Breast epithelium (tissue), 4 donors: ENCODE measurements at regions not wholly inside any gene's neighbourhood (a gene's known extent, or its start where the extent isn't known, plus 50 kb on each side); places are given as distances from the start of the nearest gene placed in this dataset.

Experiments
- DNase-seq, 2 donors: peaks; one replicate each; pipeline ENCODE4 v3.0.0-alpha.2; 2019; ENCODE audit warnings: low spot score in 2 of 2
- H3K27ac ChIP-seq, 2 donors: fragments of 200-600 bp; sonication (generic) in 1 of 2; one replicate each; pipeline ENCODE4 v1.5.1; 2016 to 2019; ENCODE audit warnings: mild to moderate bottlenecking in 1 of 2
- H3K27me3 ChIP-seq, 2 donors: fragments of 200-600 bp; sonication (generic) in 1 of 2; one replicate each; pipeline versions ENCODE4 v1.5.1 to v1.6.0; 2017 to 2019; ENCODE audit warnings: control low read depth in 1 of 2, mild to moderate bottlenecking in 1 of 2
- H3K36me3 ChIP-seq: fragments of 200-600 bp; one replicate; pipeline ENCODE4 v1.5.1; 2019
- H3K4me1 ChIP-seq, 2 donors: fragments of 200-600 bp; sonication (generic); one replicate each; pipeline ENCODE4 v1.5.1; 2016 to 2019; ENCODE audit warnings: control low read depth in 1 of 2
- H3K4me3 ChIP-seq, 3 donors: fragments of 200-600 bp; sonication (generic); 1 replicate in 2 of 3; 2 replicates in 1 of 3; pipeline ENCODE4 v1.5.1; 2016 to 2019; ENCODE audit warnings: mild to moderate bottlenecking in 3 of 3, moderate library complexity in 2 of 3
- H3K9me3 ChIP-seq, 2 donors: fragments of 200-600 bp; sonication (generic) in 1 of 2; one replicate each; pipeline ENCODE4 v1.5.1; 2016 to 2019; ENCODE audit warnings: control low read depth in 1 of 2
- CTCF ChIP-seq, 3 donors: fragments of 450-650 bp; IDR thresholded peaks; one replicate each; pipeline ENCODE4 v1.5.1; 2016 to 2017; ENCODE audit warnings: antibody characterized with exemption in 3 of 3, mild to moderate bottlenecking in 3 of 3, moderate library complexity in 3 of 3
- POLR2A ChIP-seq: fragments of 450-650 bp; IDR thresholded peaks from one replicate; pipeline ENCODE4 v1.6.1; 2016; ENCODE audit warnings: antibody characterized with exemption, mild to moderate bottlenecking, moderate library complexity
- POLR2AphosphoS5 ChIP-seq, 3 donors: sonication (generic); formaldehyde crosslinking; IDR thresholded peaks; one replicate each; pipeline ENCODE4 v1.6.1; 2017; ENCODE audit warnings: antibody characterized with exemption in 3 of 3
- intact Hi-C: fragments of 100-400 bp; cut with DNase I; formaldehyde crosslinking; loops from one replicate; pipeline ENCODE4 v1.15.1; 2023; ENCODE audit warnings: low total_unique reads

DNA sequence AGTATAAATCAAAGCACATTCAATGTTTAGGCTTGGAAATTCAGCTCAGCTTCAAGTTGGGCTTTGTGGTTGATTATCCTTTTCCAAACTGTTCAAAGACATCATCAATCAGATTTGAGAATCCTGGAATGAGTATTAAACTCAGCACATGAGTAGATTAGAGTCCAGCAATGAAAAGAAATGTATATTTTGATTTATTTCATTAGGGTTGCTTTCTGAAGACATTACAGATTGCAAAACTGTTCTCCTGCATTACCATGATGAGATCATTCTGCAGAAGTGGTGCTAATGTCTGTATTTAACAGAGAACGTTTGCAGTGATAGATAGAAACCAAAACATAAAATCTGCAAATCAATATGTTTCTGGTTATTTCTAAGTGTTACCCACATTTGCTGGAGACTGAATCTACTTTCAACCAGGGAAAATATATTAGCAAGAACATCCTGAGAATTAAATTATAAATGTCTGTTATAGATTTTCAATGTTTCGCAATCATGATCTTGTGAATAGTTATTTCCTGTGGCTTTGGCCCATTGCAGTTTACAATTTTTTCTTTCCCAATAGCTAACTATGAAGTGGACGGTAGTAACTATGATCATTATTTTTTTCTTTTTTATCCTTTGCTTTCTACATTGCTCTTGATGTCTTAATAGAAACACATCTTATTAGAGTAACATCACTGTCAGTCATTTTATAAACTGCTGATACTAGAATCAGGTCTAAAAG is 1125.7 kb upstream of the GOT2 start:
- Histone ChIP-seq H3K36me3 (no peaks in the 10 kb centered on the region), H3K4me3 (no peak overlapping the region), H3K27ac (peak overlapping the region in 1 of 2 donors; percentile 61), H3K27me3 (no peaks in the 10 kb centered on the region), H3K9me3 (no peaks in the 10 kb centered on the region), H3K4me1 (no peaks in the 10 kb centered on the region)
- TF ChIP-seq POLR2AphosphoS5 (IDR thresholded peaks at IDR 0.05) (no peak), POLR2A (no peak), CTCF (IDR thresholded peaks at IDR 0.05) (no peak)
- intact Hi-C loops = no loop called here
- DNase-seq = no peak

GRCh38 chr16:59854846-59855439 is 1120.8 kb upstream of the GOT2 start:
- no peak for TF ChIP-seq POLR2A
- TF ChIP-seq POLR2AphosphoS5 (IDR thresholded peaks at IDR 0.05) = no peak
- TF ChIP-seq CTCF (IDR thresholded peaks at IDR 0.05) = no peak
- H3K4me1 ChIP-seq = no peaks in the 10 kb centered on the region
- no peaks in the 10 kb centered on the region for H3K9me3 ChIP-seq
- no peaks in the 10 kb centered on the region for H3K27me3 ChIP-seq
- H3K27ac ChIP-seq = no peak overlapping the region
- no peak overlapping the region for H3K4me3 ChIP-seq
- intact Hi-C loops = no loop called here
- no peak for DNase-seq
- no peaks in the 10 kb centered on the region for H3K36me3 ChIP-seq

- TF ChIP-seq POLR2AphosphoS5 (IDR thresholded peaks at IDR 0.05) (no peak), CTCF (IDR thresholded peaks at IDR 0.05) (no peak), POLR2A (no peak)
- Histone ChIP-seq H3K4me1 (no peaks in the 10 kb centered on the region), H3K4me3 (no peak overlapping the region), H3K27ac (no peak overlapping the region), H3K36me3 (no peaks in the 10 kb centered on the region), H3K9me3 (no peaks in the 10 kb centered on the region), H3K27me3 (no peaks in the 10 kb centered on the region)
- no peak for DNase-seq
- intact Hi-C loops = no loop called here
Observed at GRCh38 chr16:59849716-59850115, 1115.6 kb upstream of the GOT2 start.

DNA sequence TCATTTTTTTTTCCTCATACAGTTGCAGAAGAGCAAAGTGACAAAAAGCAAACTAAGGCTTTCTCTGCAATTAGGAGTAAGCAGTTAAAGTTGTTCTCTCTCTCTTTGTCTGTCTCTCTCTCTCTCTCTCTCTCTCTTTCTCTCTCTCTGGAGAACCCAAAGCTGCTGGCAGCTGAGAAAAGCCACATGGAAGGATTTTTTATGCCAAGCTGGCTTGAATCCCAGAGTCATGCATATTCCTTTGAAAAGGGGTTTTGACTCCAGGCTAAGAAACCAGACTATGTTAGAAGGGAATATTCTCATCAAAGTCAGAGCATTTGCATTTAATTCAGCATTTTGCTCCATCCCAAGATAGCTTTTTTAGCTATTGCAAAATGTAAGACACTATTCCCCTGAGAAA is 1114.2 kb upstream of the GOT2 start:
- Histone ChIP-seq H3K4me3 (no peak overlapping the region), H3K27ac (no peak overlapping the region), H3K9me3 (peaks cover 0 to 7% of the 10 kb centered on the region in 2 donors), H3K27me3 (no peaks in the 10 kb centered on the region), H3K4me1 (no peaks in the 10 kb centered on the region), H3K36me3 (no peaks in the 10 kb centered on the region)
- intact Hi-C loops = no loop called here
- DNase-seq = no peak
- TF ChIP-seq POLR2A = no peak
- TF ChIP-seq POLR2AphosphoS5 (IDR thresholded peaks at IDR 0.05) = no peak
- TF ChIP-seq CTCF (IDR thresholded peaks at IDR 0.05) = no peak

GRCh38 chr16:59840169-59840568 is 1106.1 kb upstream of the GOT2 start:
- H3K27ac ChIP-seq = no peak overlapping the region
- no peaks in the 10 kb centered on the region for H3K27me3 ChIP-seq
- TF ChIP-seq POLR2A (no peak), CTCF (IDR thresholded peaks at IDR 0.05) (no peak), POLR2AphosphoS5 (IDR thresholded peaks at IDR 0.05) (no peak)
- H3K9me3 ChIP-seq = peaks cover 5 to 11% of the 10 kb centered on the region in 2 donors
- no peaks in the 10 kb centered on the region for H3K4me1 ChIP-seq
- no peak for DNase-seq
- H3K36me3 ChIP-seq = no peaks in the 10 kb centered on the region
- intact Hi-C loops = no loop called here
- H3K4me3 ChIP-seq = no peak overlapping the region
